ENCODE measurements at regions not wholly inside any gene's neighbourhood (a gene's known extent, or its start where the extent isn't known, plus 50 kb on each side); places are given as distances from the start of the nearest gene placed in this dataset.

DNA sequence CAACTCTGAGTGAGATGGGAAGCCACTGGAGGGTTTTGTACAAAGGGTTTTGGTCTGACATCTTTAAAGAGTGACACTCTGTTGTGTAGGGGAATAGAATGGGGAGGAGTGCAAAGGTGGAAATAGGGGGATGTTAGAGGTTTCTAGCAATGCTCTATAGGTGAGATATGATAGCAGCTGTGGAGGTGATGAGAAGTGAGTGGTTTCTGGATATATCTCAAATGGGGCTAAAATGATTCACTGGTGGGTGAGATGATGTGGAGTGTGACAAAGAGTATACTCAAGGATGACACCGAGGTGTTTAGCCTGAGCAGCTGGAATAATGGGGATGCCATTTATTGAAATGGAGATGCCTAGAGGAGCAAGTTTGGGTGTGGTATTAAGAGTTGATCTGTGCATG, 426.4 kb downstream of the PCNX1 start:
- no peak for TF ChIP-seq POLR2AphosphoS5 (IDR thresholded peaks at IDR 0.05)
- TF ChIP-seq, protein P1, sequence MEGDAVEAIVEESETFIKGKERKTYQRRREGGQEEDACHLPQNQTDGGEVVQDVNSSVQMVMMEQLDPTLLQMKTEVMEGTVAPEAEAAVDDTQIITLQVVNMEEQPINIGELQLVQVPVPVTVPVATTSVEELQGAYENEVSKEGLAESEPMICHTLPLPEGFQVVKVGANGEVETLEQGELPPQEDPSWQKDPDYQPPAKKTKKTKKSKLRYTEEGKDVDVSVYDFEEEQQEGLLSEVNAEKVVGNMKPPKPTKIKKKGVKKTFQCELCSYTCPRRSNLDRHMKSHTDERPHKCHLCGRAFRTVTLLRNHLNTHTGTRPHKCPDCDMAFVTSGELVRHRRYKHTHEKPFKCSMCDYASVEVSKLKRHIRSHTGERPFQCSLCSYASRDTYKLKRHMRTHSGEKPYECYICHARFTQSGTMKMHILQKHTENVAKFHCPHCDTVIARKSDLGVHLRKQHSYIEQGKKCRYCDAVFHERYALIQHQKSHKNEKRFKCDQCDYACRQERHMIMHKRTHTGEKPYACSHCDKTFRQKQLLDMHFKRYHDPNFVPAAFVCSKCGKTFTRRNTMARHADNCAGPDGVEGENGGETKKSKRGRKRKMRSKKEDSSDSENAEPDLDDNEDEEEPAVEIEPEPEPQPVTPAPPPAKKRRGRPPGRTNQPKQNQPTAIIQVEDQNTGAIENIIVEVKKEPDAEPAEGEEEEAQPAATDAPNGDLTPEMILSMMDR (IDR thresholded peaks at IDR 0.05) = no peak
